ENCODE measurements at regions not wholly inside any gene's neighbourhood (a gene's known extent, or its start where the extent isn't known, plus 50 kb on each side); places are given as distances from the start of the nearest gene placed in this dataset.

GRCh38 chr1:234537236-234537635 lies 58.3 kb upstream of the TARBP1 start:
- Histone ChIP-seq H3K36me3 (replicated peaks in 1 of 2; ENCODE audit: control insufficient read depth in 1 of 2, insufficient read depth in 2 of 2, low read length in 2 of 2) (no peaks in the 10 kb centered on the region), H3K4me3 (replicated peaks in 1 of 3; ENCODE audit: low read depth in 2 of 3, low read length in 3 of 3) (no peak overlapping the region), H3K27ac (ENCODE audit: low read depth in 1 of 2, low read length in 2 of 2) (no peak overlapping the region), H3K79me2 (ENCODE audit: insufficient read depth, low read length) (no peaks in the 10 kb centered on the region), H2AFZ (ENCODE audit: insufficient read depth, low read depth, low read length, poor library complexity, severe bottlenecking) (no peak overlapping the region), H3K9me3 (replicated peaks in 1 of 2; ENCODE audit: control insufficient read depth in 1 of 2, insufficient read depth in 1 of 2, low read length in 2 of 2) (no peaks in the 10 kb centered on the region), H3K4me1 (ENCODE audit: control insufficient read depth in 1 of 2, insufficient read depth in 2 of 2, low read length in 2 of 2) (peaks cover 16 to 18% of the 10 kb centered on the region in 2 donors), H3K4me2 (replicated peaks; ENCODE audit: extremely low read depth, low read length, poor library complexity, severe bottlenecking) (no peak overlapping the region), H3K27me3 (ENCODE audit: control insufficient read depth in 2 of 2, insufficient read depth in 2 of 2, low read length in 2 of 2) (no peaks in the 10 kb centered on the region), H3K9ac (ENCODE audit: insufficient read depth, low read length, poor library complexity, severe bottlenecking) (no peak overlapping the region), H4K20me1 (ENCODE audit: insufficient read depth, low read length) (no peaks in the 10 kb centered on the region)
- no peaks in the 10 kb centered on the region for H3K9me3 Mint-ChIP-seq
- peaks cover 26% of the 10 kb centered on the region for H3K4me1 Mint-ChIP-seq
- no peak overlapping the region for H3K4me3 Mint-ChIP-seq
- DNase-seq: no peak
- no peak for TF ChIP-seq CTCF (IDR thresholded peaks at IDR 0.05)
- H3K36me3 Mint-ChIP-seq: peaks cover under 1 to 4% of the 10 kb centered on the region in 2 donors
- H3K27me3 Mint-ChIP-seq (ENCODE audit: low read depth in 3 of 3): peaks cover 2 to 6% (median 3%) of the 10 kb centered on the region in 3 donors
- intact Hi-C loops (cut with micrococcal nuclease): no loop called here
- H3K27ac Mint-ChIP-seq: peak overlapping the region in 2 of 7 donors; percentile 19 to 30
- 100% methylated on average over 1 of the region's 5 CpGs for WGBS (ENCODE audit: insufficient coverage)

GRCh38 chr1:234536741-234537140 lies 57.8 kb upstream of the TARBP1 start:
- peaks cover 3 to 4% of the 10 kb centered on the region in 2 donors for H3K36me3 Mint-ChIP-seq
- Histone ChIP-seq H2AFZ (ENCODE audit: insufficient read depth, low read depth, low read length, poor library complexity, severe bottlenecking) (no peak overlapping the region), H3K79me2 (ENCODE audit: insufficient read depth, low read length) (no peaks in the 10 kb centered on the region), H3K9me3 (replicated peaks in 1 of 2; ENCODE audit: control insufficient read depth in 1 of 2, insufficient read depth in 1 of 2, low read length in 2 of 2) (no peaks in the 10 kb centered on the region), H3K9ac (ENCODE audit: insufficient read depth, low read length, poor library complexity, severe bottlenecking) (no peak overlapping the region), H3K4me1 (ENCODE audit: control insufficient read depth in 1 of 2, insufficient read depth in 2 of 2, low read length in 2 of 2) (peaks cover 21 to 23% of the 10 kb centered on the region in 2 donors), H3K4me3 (replicated peaks in 1 of 3; ENCODE audit: low read depth in 2 of 3, low read length in 3 of 3) (no peak overlapping the region), H4K20me1 (ENCODE audit: insufficient read depth, low read length) (no peaks in the 10 kb centered on the region), H3K27ac (ENCODE audit: low read depth in 1 of 2, low read length in 2 of 2) (no peak overlapping the region), H3K36me3 (replicated peaks in 1 of 2; ENCODE audit: control insufficient read depth in 1 of 2, insufficient read depth in 2 of 2, low read length in 2 of 2) (no peaks in the 10 kb centered on the region), H3K4me2 (replicated peaks; ENCODE audit: extremely low read depth, low read length, poor library complexity, severe bottlenecking) (no peak overlapping the region), H3K27me3 (ENCODE audit: control insufficient read depth in 2 of 2, insufficient read depth in 2 of 2, low read length in 2 of 2) (no peaks in the 10 kb centered on the region)
- no peak overlapping the region for H3K27ac Mint-ChIP-seq
- no peak for TF ChIP-seq CTCF (IDR thresholded peaks at IDR 0.05)
- peaks cover 2 to 6% (median 2%) of the 10 kb centered on the region in 3 donors for H3K27me3 Mint-ChIP-seq (ENCODE audit: low read depth in 3 of 3)
- H3K9me3 Mint-ChIP-seq: no peaks in the 10 kb centered on the region
- intact Hi-C loops (cut with micrococcal nuclease): no loop called here
- WGBS (ENCODE audit: insufficient coverage): 97% methylated on average over 8 of the region's 12 CpGs
- peaks cover 31% of the 10 kb centered on the region for H3K4me1 Mint-ChIP-seq
- H3K4me3 Mint-ChIP-seq: no peak overlapping the region
- no peak for DNase-seq
